HEK293 (cell line): ENCODE measurements at regions not wholly inside any gene's neighbourhood (a gene's known extent, or its start where the extent isn't known, plus 50 kb on each side); places are given as distances from the start of the nearest gene placed in this dataset.

Source experiments
- CTCF ChIA-PET: fragments of 350-600 bp; formaldehyde crosslinking; extraction: SDS; loops from one replicate; lab custom pipeline; 2021; ENCODE audit warnings: antibody characterized with exemption; lab: Yijun Ruan, JAX
- POLR2A ChIA-PET: fragments of 300-600 bp; formaldehyde crosslinking; extraction: SDS; loops from one replicate; lab custom pipeline; 2020; ENCODE audit warnings: antibody characterized with exemption, inconsistent platforms; lab: Yijun Ruan, JAX
- H3K27ac ChIP-seq: fragments of 200-500 bp; sonication (Bioruptor generic); 2 replicates; pipeline ENCODE4 v1.5.1; 2014; ENCODE audit warnings: low read depth, low read length, control low read depth, inconsistent platforms; ENCODE audit errors: extremely low read depth
- H3K36me3 ChIP-seq, 2 experiments: fragments of 200-500 bp in 1 of 2; sonication (Bioruptor generic) in 1 of 2; 1 replicate in 1 of 2; 2 replicates in 1 of 2; pipeline ENCODE4 v1.5.1; 2014 to 2017; ENCODE audit warnings: inconsistent platforms in 2 of 2, low read length in 2 of 2; ENCODE audit not compliant: control insufficient read depth in 2 of 2, insufficient read depth in 1 of 2
- H3K4me1 ChIP-seq: fragments of 200-500 bp; sonication (Bioruptor generic); 2 replicates; pipeline ENCODE4 v1.5.1; 2014; ENCODE audit warnings: mild to moderate bottlenecking, low read length, inconsistent platforms; ENCODE audit not compliant: control insufficient read depth, insufficient read depth
- H3K4me3 ChIP-seq: 2 replicates; pipeline ENCODE4 v1.5.1; 2011; ENCODE audit warnings: low read depth, mild to moderate bottlenecking, control low read depth, low read length, moderate library complexity
- H3K9me3 ChIP-seq: fragments of 200-500 bp; sonication (Bioruptor generic); 2 replicates; pipeline ENCODE4 v1.5.1; 2014; ENCODE audit warnings: low read depth, low read length, inconsistent platforms; ENCODE audit not compliant: control insufficient read depth, insufficient read depth
- BCL11B ChIP-seq: fragments of 450-650 bp; formaldehyde crosslinking; IDR thresholded peaks from 2 replicates; pipeline ENCODE4 v1.5.1; 2016; ENCODE audit warnings: low read depth, missing biosample characterization, missing genetic modification characterization
- EGR2 ChIP-seq: fragments of 450-650 bp; formaldehyde crosslinking; IDR thresholded peaks from 2 replicates; pipeline ENCODE4 v1.5.1; 2016; ENCODE audit warnings: low read depth, missing biosample characterization, missing genetic modification characterization
- MEIS1 ChIP-seq: sonication (generic); formaldehyde crosslinking; IDR thresholded peaks from 2 replicates; pipeline ENCODE4 v1.8.1; 2022; ENCODE audit warnings: missing genetic modification reagents, mild to moderate bottlenecking, borderline replicate concordance
- PRDM1 ChIP-seq: fragments of 450-650 bp; formaldehyde crosslinking; IDR thresholded peaks from 2 replicates; pipeline ENCODE4; 2016; ENCODE audit warnings: missing biosample characterization, missing genetic modification characterization
- ZBTB17 ChIP-seq: fragments of 450-650 bp; formaldehyde crosslinking; IDR thresholded peaks from 2 replicates; pipeline ENCODE4 v1.5.1; 2016; ENCODE audit warnings: missing biosample characterization, missing genetic modification characterization
- ZEB2 ChIP-seq: fragments of 450-650 bp; formaldehyde crosslinking; IDR thresholded peaks from 2 replicates; pipeline ENCODE4 v1.5.1; 2016; ENCODE audit warnings: missing biosample characterization, missing genetic modification characterization
- ZFHX2 ChIP-seq: fragments of 450-650 bp; formaldehyde crosslinking; conservative IDR thresholded peaks from 2 replicates; pipeline ENCODE4 v1.5.1; 2016; ENCODE audit warnings: missing biosample characterization, missing genetic modification characterization
- ZFP37 ChIP-seq: fragments of 450-650 bp; formaldehyde crosslinking; IDR thresholded peaks from 2 replicates; pipeline ENCODE4 v1.5.1; 2016; ENCODE audit warnings: missing biosample characterization, missing genetic modification characterization
- ZFP69B ChIP-seq: fragments of 450-650 bp; formaldehyde crosslinking; IDR thresholded peaks from 2 replicates; pipeline ENCODE4 v1.5.1; 2016; ENCODE audit warnings: missing biosample characterization, missing genetic modification characterization
- ZNF2 ChIP-seq: fragments of 450-650 bp; formaldehyde crosslinking; IDR thresholded peaks from 2 replicates; pipeline ENCODE4 v1.5.1; 2016; ENCODE audit warnings: missing biosample characterization, missing genetic modification characterization
- ZNF211 ChIP-seq: fragments of 450-650 bp; formaldehyde crosslinking; IDR thresholded peaks from 2 replicates; pipeline ENCODE4 v1.5.1; 2016; ENCODE audit warnings: low read depth, missing biosample characterization, missing genetic modification characterization
- ZNF214 ChIP-seq: fragments of 450-650 bp; formaldehyde crosslinking; IDR thresholded peaks from 2 replicates; pipeline ENCODE4 v1.5.1; 2017; ENCODE audit warnings: missing biosample characterization, mild to moderate bottlenecking, missing genetic modification characterization, borderline replicate concordance
- ZNF221 ChIP-seq: fragments of 450-650 bp; formaldehyde crosslinking; IDR thresholded peaks from 2 replicates; pipeline ENCODE4 v1.5.1; 2017; ENCODE audit warnings: missing biosample characterization, missing genetic modification characterization, borderline replicate concordance
- ZNF24 ChIP-seq: fragments of 450-650 bp; formaldehyde crosslinking; IDR thresholded peaks from 2 replicates; pipeline ENCODE4 v1.5.1; 2016; ENCODE audit warnings: missing biosample characterization, missing genetic modification characterization
- ZNF394 ChIP-seq: fragments of 450-650 bp; formaldehyde crosslinking; IDR thresholded peaks from 2 replicates; pipeline ENCODE4 v1.5.1; 2016; ENCODE audit warnings: missing biosample characterization, missing genetic modification characterization, mild to moderate bottlenecking, moderate library complexity, borderline replicate concordance
- ZNF433 ChIP-seq: fragments of 450-650 bp; formaldehyde crosslinking; IDR thresholded peaks from 2 replicates; pipeline ENCODE4 v1.5.1; 2016; ENCODE audit warnings: missing biosample characterization, missing genetic modification characterization, low read depth
- ZNF510 ChIP-seq: fragments of 450-650 bp; formaldehyde crosslinking; IDR thresholded peaks from 2 replicates; pipeline ENCODE4 v1.5.1; 2018; ENCODE audit warnings: mild to moderate bottlenecking, missing genetic modification characterization, missing biosample characterization; ENCODE audit not compliant: insufficient replicate concordance
- ZNF596 ChIP-seq: fragments of 450-650 bp; IDR thresholded peaks from 2 replicates; pipeline ENCODE4 v1.5.0; 2018; ENCODE audit warnings: missing biosample characterization, mild to moderate bottlenecking, missing genetic modification characterization, moderate library complexity
- ZNF624 ChIP-seq: fragments of 450-650 bp; formaldehyde crosslinking; IDR thresholded peaks from 2 replicates; pipeline ENCODE4 v1.5.1; 2017; ENCODE audit warnings: missing biosample characterization, missing genetic modification characterization
- ZNF701 ChIP-seq: fragments of 450-650 bp; formaldehyde crosslinking; IDR thresholded peaks from 2 replicates; pipeline ENCODE4 v1.5.1; 2016; ENCODE audit warnings: missing biosample characterization, missing genetic modification characterization
- TF ChIP-seq, protein P1 (sequence below): fragments of 450-650 bp; formaldehyde crosslinking; IDR thresholded peaks from 2 replicates; pipeline ENCODE4 v1.5.1; 2016; ENCODE audit warnings: missing biosample characterization, missing genetic modification characterization
- TF ChIP-seq, protein P2 (sequence below): fragments of 450-650 bp; formaldehyde crosslinking; IDR thresholded peaks from 2 replicates; pipeline ENCODE4 v1.5.0; 2017; ENCODE audit warnings: missing biosample characterization, missing genetic modification characterization, borderline replicate concordance
- TF ChIP-seq, protein P3 (sequence below): fragments of 450-650 bp; formaldehyde crosslinking; IDR thresholded peaks from 2 replicates; pipeline ENCODE4 v1.5.1; 2017; ENCODE audit warnings: missing biosample characterization, missing genetic modification characterization

DNA sequence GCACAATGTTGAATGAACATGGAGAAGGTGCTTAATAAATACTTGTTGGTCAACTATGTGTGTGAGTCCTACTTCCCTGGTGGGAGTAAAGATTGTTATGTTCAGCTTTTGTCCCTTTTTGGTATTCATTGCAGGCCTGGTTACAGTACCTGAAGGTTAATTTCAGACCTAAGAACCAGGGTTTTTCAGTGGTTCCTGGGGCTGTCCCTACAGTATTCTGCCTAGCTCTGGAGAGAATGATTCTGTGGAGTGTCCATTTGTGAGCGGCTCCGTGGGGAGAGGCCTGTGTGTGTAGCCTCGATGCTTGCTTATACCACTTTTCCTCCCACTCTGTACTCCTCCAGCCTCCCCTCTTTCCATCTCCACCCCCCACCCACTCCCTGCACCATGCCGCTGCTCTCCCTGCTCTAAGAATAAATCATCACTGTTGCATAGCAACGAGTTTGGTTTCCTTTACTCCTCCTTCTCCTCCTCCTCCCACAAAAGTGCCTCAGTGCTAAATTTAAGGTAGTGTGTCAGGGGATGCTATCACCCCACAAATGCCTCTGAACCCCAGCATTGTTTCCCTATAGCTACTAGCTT lies 150.6 kb upstream of the ROPN1 start:
- H3K27ac ChIP-seq: no peak overlapping the region
- ChIA-PET POLR2A (no interaction called here), CTCF (no interaction called here)
- no peaks in the 10 kb centered on the region for H3K4me1 ChIP-seq
- no peaks in the 10 kb centered on the region for H3K36me3 ChIP-seq
- H3K4me3 ChIP-seq: no peak overlapping the region
- no peaks in the 10 kb centered on the region for H3K9me3 ChIP-seq
- TF ChIP-seq ZNF211 (tag by site-specific recombination) (no peak), EGR2 (tag by site-specific recombination) (peak; percentile 94), ZFHX2 (tag by site-specific recombination) (peak; percentile 92)
- TF ChIP-seq, all 188 proteins: peak for 2

DNA sequence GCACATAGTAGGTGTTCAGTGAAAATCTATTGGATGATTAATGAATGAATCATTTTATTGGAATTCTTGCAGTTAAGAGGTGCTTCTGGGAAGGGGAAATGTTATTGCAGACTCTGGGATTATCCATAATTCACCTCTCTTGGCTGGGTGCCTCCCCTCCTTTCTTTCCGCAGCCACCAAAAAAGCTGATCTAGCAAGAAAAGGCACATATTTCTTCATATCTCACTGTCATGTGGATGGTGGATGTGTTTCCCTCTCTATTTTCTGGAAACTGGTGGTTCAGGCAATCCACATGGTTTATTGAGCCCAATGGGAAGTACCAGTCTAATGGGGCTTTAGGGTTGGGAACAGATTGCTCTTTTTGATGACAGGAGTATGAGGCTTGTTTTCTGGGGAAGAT lies 151.1 kb upstream of the ROPN1 start:
- H3K4me1 ChIP-seq: no peaks in the 10 kb centered on the region
- no peak overlapping the region for H3K4me3 ChIP-seq
- ChIA-PET CTCF (no interaction called here), POLR2A (no interaction called here)
- TF ChIP-seq, protein P1, sequence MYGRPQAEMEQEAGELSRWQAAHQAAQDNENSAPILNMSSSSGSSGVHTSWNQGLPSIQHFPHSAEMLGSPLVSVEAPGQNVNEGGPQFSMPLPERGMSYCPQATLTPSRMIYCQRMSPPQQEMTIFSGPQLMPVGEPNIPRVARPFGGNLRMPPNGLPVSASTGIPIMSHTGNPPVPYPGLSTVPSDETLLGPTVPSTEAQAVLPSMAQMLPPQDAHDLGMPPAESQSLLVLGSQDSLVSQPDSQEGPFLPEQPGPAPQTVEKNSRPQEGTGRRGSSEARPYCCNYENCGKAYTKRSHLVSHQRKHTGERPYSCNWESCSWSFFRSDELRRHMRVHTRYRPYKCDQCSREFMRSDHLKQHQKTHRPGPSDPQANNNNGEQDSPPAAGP (tag by site-specific recombination): no peak
- TF ChIP-seq ZNF596 (tag by site-specific recombination) (no peak), ZFP37 (tag by site-specific recombination) (no peak), ZBTB17 (tag by site-specific recombination) (no peak), ZNF701 (no peak), ZEB2 (tag by site-specific recombination) (no peak), ZNF433 (no peak), ZNF214 (tag by site-specific recombination) (no peak), PRDM1 (tag by site-specific recombination) (no peak), ZNF2 (tag by site-specific recombination) (no peak), ZNF221 (tag by site-specific recombination) (no peak), BCL11B (tag by site-specific recombination) (no peak), ZNF510 (no peak), ZNF394 (tag by site-specific recombination) (no peak), ZNF24 (no peak), ZFP69B (tag by site-specific recombination) (no peak), ZNF624 (tag by site-specific recombination) (no peak), MEIS1 (CRISPR knock-in tag) (no peak)
- TF ChIP-seq, protein P2, sequence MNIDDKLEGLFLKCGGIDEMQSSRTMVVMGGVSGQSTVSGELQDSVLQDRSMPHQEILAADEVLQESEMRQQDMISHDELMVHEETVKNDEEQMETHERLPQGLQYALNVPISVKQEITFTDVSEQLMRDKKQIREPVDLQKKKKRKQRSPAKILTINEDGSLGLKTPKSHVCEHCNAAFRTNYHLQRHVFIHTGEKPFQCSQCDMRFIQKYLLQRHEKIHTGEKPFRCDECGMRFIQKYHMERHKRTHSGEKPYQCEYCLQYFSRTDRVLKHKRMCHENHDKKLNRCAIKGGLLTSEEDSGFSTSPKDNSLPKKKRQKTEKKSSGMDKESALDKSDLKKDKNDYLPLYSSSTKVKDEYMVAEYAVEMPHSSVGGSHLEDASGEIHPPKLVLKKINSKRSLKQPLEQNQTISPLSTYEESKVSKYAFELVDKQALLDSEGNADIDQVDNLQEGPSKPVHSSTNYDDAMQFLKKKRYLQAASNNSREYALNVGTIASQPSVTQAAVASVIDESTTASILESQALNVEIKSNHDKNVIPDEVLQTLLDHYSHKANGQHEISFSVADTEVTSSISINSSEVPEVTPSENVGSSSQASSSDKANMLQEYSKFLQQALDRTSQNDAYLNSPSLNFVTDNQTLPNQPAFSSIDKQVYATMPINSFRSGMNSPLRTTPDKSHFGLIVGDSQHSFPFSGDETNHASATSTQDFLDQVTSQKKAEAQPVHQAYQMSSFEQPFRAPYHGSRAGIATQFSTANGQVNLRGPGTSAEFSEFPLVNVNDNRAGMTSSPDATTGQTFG (tag by site-specific recombination): no peak
- TF ChIP-seq, protein P3, sequence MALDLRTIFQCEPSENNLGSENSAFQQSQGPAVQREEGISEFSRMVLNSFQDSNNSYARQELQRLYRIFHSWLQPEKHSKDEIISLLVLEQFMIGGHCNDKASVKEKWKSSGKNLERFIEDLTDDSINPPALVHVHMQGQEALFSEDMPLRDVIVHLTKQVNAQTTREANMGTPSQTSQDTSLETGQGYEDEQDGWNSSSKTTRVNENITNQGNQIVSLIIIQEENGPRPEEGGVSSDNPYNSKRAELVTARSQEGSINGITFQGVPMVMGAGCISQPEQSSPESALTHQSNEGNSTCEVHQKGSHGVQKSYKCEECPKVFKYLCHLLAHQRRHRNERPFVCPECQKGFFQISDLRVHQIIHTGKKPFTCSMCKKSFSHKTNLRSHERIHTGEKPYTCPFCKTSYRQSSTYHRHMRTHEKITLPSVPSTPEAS (tag by site-specific recombination): no peak
- H3K9me3 ChIP-seq: no peaks in the 10 kb centered on the region
- no peaks in the 10 kb centered on the region for H3K36me3 ChIP-seq
- no peak overlapping the region for H3K27ac ChIP-seq
